T-helper 1 cell treated with Interleukin-12 subunit alpha and Interleukin-12 subunit beta and Interleukin-4 antibody, amounts not matched to agents 30 μg/mL and 1 μg/mL, for 36 hours (primary cell): ENCODE measurements at regions not wholly inside any gene's neighbourhood (a gene's known extent, or its start where the extent isn't known, plus 50 kb on each side); places are given as distances from the start of the nearest gene placed in this dataset.

ENCODE experiments used
- H3K27ac Mint-ChIP-seq: one replicate; pipeline ENCODE4 v1.8.0; 2021; ENCODE audit warnings: mild to moderate bottlenecking, mixed read lengths
- H3K27me3 Mint-ChIP-seq: one replicate; pipeline ENCODE4 v1.8.0; 2021; ENCODE audit warnings: low read depth, mixed read lengths
- H3K36me3 Mint-ChIP-seq: one replicate; pipeline ENCODE4 v1.8.0; 2021; ENCODE audit warnings: low read depth, mixed read lengths
- H3K4me1 Mint-ChIP-seq: one replicate; pipeline ENCODE4 v1.8.0; 2021; ENCODE audit warnings: low read depth, mixed read lengths
- H3K4me3 Mint-ChIP-seq: one replicate; pipeline ENCODE4 v1.8.0; 2021; ENCODE audit warnings: mild to moderate bottlenecking, moderate library complexity, mixed read lengths
- H3K9me3 Mint-ChIP-seq: one replicate; pipeline ENCODE4 v1.8.0; 2021; ENCODE audit warnings: mixed read lengths

- Mint-ChIP-seq H3K27ac (no peak overlapping the region), H3K27me3 (no peaks in the 10 kb centered on the region), H3K4me1 (no peaks in the 10 kb centered on the region), H3K9me3 (no peaks in the 10 kb centered on the region), H3K36me3 (no peaks in the 10 kb centered on the region), H3K4me3 (no peak overlapping the region)
Observed at GRCh38 chr3:117919621-117920020, 1115.0 kb downstream of the IGSF11 start.

- Mint-ChIP-seq H3K4me1 (no peaks in the 10 kb centered on the region), H3K27ac (no peak overlapping the region), H3K4me3 (no peak overlapping the region), H3K9me3 (no peaks in the 10 kb centered on the region), H3K36me3 (no peaks in the 10 kb centered on the region), H3K27me3 (no peaks in the 10 kb centered on the region)
Observed at GRCh38 chr3:117920253-117920898, 1114.3 kb downstream of the IGSF11 start.

- Mint-ChIP-seq H3K27ac (no peak overlapping the region), H3K27me3 (no peaks in the 10 kb centered on the region)
Observed at GRCh38 chr3:117921411-117921810, 1113.2 kb downstream of the IGSF11 start.

GRCh38 chr3:117922039-117922438, 1112.6 kb downstream of the IGSF11 start:
- Mint-ChIP-seq H3K36me3 (no peaks in the 10 kb centered on the region), H3K4me3 (no peak overlapping the region), H3K27me3 (no peaks in the 10 kb centered on the region), H3K4me1 (no peaks in the 10 kb centered on the region), H3K27ac (no peak overlapping the region), H3K9me3 (no peaks in the 10 kb centered on the region)

More at GRCh38 chr3:117921411-117921810, 1113.2 kb downstream of the IGSF11 start:
- H3K36me3 Mint-ChIP-seq: no peaks in the 10 kb centered on the region
- no peaks in the 10 kb centered on the region for H3K4me1 Mint-ChIP-seq
- no peak overlapping the region for H3K4me3 Mint-ChIP-seq
- H3K9me3 Mint-ChIP-seq: no peaks in the 10 kb centered on the region

- no peaks in the 10 kb centered on the region for H3K36me3 Mint-ChIP-seq
- no peaks in the 10 kb centered on the region for H3K27me3 Mint-ChIP-seq
- H3K4me1 Mint-ChIP-seq: no peaks in the 10 kb centered on the region
- H3K9me3 Mint-ChIP-seq: no peaks in the 10 kb centered on the region
- no peak overlapping the region for H3K4me3 Mint-ChIP-seq
- H3K27ac Mint-ChIP-seq: no peak overlapping the region
Observed at GRCh38 chr3:117926819-117927218, 1107.8 kb downstream of the IGSF11 start.

GRCh38 chr3:117927825-117928224, 1106.8 kb downstream of the IGSF11 start:
- Mint-ChIP-seq H3K4me3 (no peak overlapping the region), H3K4me1 (no peaks in the 10 kb centered on the region), H3K27me3 (no peaks in the 10 kb centered on the region), H3K9me3 (no peaks in the 10 kb centered on the region), H3K27ac (no peak overlapping the region), H3K36me3 (no peaks in the 10 kb centered on the region)

GRCh38 chr3:117928836-117929235, 1105.8 kb downstream of the IGSF11 start:
- Mint-ChIP-seq H3K27ac (no peak overlapping the region), H3K4me1 (no peaks in the 10 kb centered on the region), H3K36me3 (no peaks in the 10 kb centered on the region), H3K9me3 (no peaks in the 10 kb centered on the region), H3K4me3 (no peak overlapping the region), H3K27me3 (no peaks in the 10 kb centered on the region)

GRCh38 chr3:117932441-117932840, 1102.2 kb downstream of the IGSF11 start:
- Mint-ChIP-seq H3K36me3 (no peaks in the 10 kb centered on the region), H3K27ac (no peak overlapping the region), H3K9me3 (no peaks in the 10 kb centered on the region), H3K27me3 (no peaks in the 10 kb centered on the region), H3K4me3 (no peak overlapping the region), H3K4me1 (no peaks in the 10 kb centered on the region)

GRCh38 chr3:117936159-117936558, 1098.5 kb downstream of the IGSF11 start:
- H3K9me3 Mint-ChIP-seq: no peaks in the 10 kb centered on the region
- no peaks in the 10 kb centered on the region for H3K4me1 Mint-ChIP-seq
- no peak overlapping the region for H3K4me3 Mint-ChIP-seq
- no peaks in the 10 kb centered on the region for H3K36me3 Mint-ChIP-seq
- H3K27ac Mint-ChIP-seq: no peak overlapping the region
- no peaks in the 10 kb centered on the region for H3K27me3 Mint-ChIP-seq

- Mint-ChIP-seq H3K9me3 (no peaks in the 10 kb centered on the region), H3K27me3 (no peaks in the 10 kb centered on the region), H3K36me3 (no peaks in the 10 kb centered on the region), H3K27ac (no peak overlapping the region), H3K4me3 (no peak overlapping the region), H3K4me1 (no peaks in the 10 kb centered on the region)
Observed at GRCh38 chr3:117938974-117939373, 1095.7 kb downstream of the IGSF11 start.

- H3K4me3 Mint-ChIP-seq: no peak overlapping the region
- no peaks in the 10 kb centered on the region for H3K4me1 Mint-ChIP-seq
- H3K9me3 Mint-ChIP-seq: no peaks in the 10 kb centered on the region
- H3K27me3 Mint-ChIP-seq: no peaks in the 10 kb centered on the region
- no peaks in the 10 kb centered on the region for H3K36me3 Mint-ChIP-seq
- no peak overlapping the region for H3K27ac Mint-ChIP-seq
Observed at GRCh38 chr3:117939425-117940027, 1095.1 kb downstream of the IGSF11 start.

GRCh38 chr3:117941015-117941414, 1093.6 kb downstream of the IGSF11 start:
- Mint-ChIP-seq H3K36me3 (no peaks in the 10 kb centered on the region), H3K27ac (no peak overlapping the region), H3K4me1 (no peaks in the 10 kb centered on the region), H3K9me3 (no peaks in the 10 kb centered on the region), H3K27me3 (no peaks in the 10 kb centered on the region), H3K4me3 (no peak overlapping the region)

GRCh38 chr3:117941756-117942155, 1092.9 kb downstream of the IGSF11 start:
- Mint-ChIP-seq H3K27ac (no peak overlapping the region), H3K27me3 (no peaks in the 10 kb centered on the region), H3K36me3 (no peaks in the 10 kb centered on the region), H3K4me3 (no peak overlapping the region), H3K9me3 (no peaks in the 10 kb centered on the region), H3K4me1 (no peaks in the 10 kb centered on the region)

GRCh38 chr3:117954131-117954530, 1080.5 kb downstream of the IGSF11 start:
- no peak overlapping the region for H3K4me3 Mint-ChIP-seq
- no peaks in the 10 kb centered on the region for H3K36me3 Mint-ChIP-seq
- H3K27me3 Mint-ChIP-seq: no peaks in the 10 kb centered on the region
- H3K9me3 Mint-ChIP-seq: peaks cover 3% of the 10 kb centered on the region
- no peaks in the 10 kb centered on the region for H3K4me1 Mint-ChIP-seq
- no peak overlapping the region for H3K27ac Mint-ChIP-seq

- H3K27me3 Mint-ChIP-seq: no peaks in the 10 kb centered on the region
- H3K4me1 Mint-ChIP-seq: no peaks in the 10 kb centered on the region
- H3K36me3 Mint-ChIP-seq: no peaks in the 10 kb centered on the region
- H3K9me3 Mint-ChIP-seq: peaks cover 3% of the 10 kb centered on the region
- H3K4me3 Mint-ChIP-seq: no peak overlapping the region
- no peak overlapping the region for H3K27ac Mint-ChIP-seq
Observed at GRCh38 chr3:117955196-117955595, 1079.5 kb downstream of the IGSF11 start.
